HG03354 (cell line): ENCODE measurements at regions not wholly inside any gene's neighbourhood (a gene's known extent, or its start where the extent isn't known, plus 50 kb on each side); places are given as distances from the start of the nearest gene placed in this dataset.

Source experiments
- ATAC-seq: cut with Tn5 transposase; IDR thresholded peaks from one replicate; pipeline ENCODE4 v1.9.1; 2021; ENCODE audit warnings: mild to moderate bottlenecking; ENCODE audit not compliant: unreplicated experiment, poor library complexity, severe bottlenecking

DNA sequence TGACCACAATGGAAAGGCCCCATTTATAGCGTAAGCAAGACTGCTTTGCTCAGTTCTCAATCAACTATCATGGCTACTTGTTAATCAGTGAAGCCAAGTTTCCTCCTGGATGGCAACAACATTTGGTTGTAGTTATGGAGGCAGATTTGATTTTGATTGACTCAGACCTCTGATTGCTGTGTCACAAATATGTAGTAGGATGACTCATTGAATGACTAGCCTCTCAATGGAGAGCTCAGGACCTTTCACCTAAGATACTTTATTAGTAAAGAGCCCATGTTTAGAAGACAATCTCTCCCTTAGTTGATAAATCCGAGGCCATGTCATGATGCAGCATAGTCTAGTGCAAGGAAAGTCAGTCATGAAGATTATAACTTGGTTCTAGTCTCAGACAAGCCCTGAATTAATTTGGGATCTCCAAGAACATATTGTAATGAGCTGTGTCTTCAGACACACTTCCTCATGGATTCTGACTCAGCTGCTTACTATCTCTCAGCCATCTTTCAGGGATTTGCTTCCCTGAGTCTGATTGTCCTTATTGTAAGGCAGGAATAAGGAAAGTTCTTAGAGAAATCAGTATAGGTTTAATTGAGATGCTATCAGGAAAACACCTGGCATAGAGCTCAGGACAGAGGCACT lies 397.4 kb upstream of the TMCO5A start:
- no peak for ATAC-seq

- ATAC-seq: no peak
Measured at GRCh38 chr15:37537802-37538201, 396.6 kb upstream of the TMCO5A start.

DNA sequence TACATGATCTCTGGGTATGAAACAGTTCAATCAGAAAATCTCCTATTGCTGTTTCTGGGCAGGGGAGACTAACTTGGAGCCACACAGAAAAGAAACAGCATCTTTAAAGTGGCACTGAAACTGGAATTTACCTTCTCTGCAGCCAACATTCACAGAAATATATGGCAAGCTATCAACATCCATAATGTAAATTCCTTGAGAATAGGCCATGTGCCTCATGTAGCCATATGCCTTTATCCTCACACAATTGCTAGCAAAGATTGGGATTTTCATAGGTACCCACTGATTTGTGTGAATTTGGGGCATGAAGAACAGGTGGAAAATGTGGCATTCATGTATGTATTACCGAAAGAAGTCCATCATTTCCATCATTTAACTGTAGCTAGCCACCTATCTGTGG lies 386.3 kb upstream of the TMCO5A start:
- no peak for ATAC-seq

DNA sequence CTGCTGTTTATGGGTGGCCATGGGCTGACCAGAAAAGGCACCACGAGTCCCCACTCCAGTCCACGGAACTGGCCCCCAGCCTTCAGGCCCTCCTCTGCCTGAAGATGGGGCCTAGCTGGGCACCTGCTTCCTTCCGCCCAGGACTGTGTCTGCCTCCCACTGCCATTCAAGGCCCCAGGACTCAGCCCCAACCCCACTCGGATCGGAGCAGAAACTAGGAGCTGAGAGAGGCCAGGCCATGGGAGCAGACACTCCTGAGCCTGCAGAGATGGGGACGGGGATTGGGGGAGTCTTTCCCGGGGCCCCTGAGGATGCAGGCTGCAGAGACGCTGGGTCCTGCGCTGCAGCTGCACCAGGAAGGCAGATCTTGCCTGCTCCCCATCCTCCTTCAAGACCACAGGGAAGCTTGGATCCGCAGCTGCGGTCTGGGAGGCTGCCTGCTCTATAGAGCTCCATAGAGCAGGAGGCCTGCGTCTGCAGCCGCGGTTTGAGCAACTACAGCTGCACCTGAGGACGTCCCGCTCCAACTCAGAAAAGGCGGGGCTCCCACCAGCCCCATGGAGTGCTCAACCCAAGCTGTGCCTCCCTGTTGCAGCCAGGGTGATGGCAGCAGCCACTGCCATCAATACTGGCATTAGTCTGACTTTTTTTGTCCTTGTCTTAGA lies 383.9 kb upstream of the TMCO5A start:
- ATAC-seq: no peak

DNA sequence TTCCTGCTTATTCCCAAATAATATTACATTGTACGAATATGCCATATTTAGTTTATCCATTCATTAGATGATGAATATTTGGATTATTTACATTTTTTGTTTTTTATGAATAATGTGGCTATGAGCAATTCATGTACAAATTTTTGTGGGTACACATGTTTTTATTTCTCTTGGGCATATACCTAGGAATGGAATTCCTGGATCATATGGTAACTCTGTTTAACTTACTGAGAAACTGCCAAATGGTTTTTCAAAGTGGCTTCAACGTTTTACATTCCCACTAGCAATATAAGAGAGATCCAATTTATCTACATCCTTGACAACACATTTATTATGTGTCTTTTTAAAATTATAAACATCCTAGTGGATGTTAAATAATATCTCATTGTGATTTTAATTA lies 362.0 kb upstream of the TMCO5A start:
- no peak for ATAC-seq

GRCh38 chr15:37574985-37575384 lies 359.5 kb upstream of the TMCO5A start:
- ATAC-seq: no peak

DNA sequence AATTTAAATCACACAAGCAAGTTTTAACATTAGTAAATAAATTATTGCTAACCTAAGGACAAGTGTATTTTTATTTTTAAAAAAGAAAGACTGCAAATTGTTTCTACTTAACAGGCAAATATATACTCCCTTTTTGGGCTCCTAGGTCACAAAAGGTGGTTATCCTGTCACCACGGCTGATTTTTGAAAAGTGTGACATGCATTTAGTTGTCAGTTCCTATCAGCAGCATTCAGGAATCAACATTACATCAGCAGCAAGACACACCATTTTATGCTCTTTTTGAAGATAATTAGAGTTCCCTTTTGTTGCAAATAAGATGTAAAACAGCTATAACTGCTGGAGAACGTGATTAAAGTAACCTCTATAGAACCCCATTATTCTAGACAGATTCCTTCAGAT lies 357.5 kb upstream of the TMCO5A start:
- ATAC-seq: no peak

DNA sequence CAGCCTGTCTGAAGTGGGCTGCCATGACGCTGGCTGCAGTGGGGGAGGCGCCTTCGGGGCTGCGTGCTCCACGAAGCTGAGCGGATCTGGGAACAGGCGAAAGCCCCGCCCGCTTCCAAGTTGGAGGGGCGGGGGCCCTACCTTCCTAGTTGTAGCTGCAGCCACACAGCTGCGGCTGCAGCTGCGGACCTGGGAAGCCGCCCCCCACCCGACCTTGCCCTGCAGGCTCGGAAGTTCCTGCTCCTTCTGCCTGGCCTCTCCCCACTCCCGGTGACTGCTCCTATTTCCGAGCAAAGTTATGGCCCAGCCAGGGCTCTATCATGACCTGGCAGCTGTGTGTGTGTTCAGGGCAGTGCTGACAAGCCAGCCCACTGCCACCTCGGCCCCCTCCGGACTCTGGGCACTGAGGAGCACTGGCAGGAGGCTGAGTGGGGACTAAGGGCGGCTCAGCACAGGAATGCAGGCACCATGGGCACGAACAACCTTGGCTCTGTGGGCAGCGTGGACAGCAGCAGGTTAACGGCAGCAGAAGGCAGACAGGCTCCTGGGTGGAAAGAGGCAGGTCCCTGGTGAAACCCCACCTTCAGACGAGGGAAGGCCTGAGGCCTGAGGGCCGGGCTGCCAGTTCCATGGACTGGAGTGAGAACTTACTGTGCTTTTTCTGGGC lies 352.4 kb upstream of the TMCO5A start:
- no peak for ATAC-seq

GRCh38 chr15:37582852-37583251 lies 351.6 kb upstream of the TMCO5A start:
- no peak for ATAC-seq

DNA sequence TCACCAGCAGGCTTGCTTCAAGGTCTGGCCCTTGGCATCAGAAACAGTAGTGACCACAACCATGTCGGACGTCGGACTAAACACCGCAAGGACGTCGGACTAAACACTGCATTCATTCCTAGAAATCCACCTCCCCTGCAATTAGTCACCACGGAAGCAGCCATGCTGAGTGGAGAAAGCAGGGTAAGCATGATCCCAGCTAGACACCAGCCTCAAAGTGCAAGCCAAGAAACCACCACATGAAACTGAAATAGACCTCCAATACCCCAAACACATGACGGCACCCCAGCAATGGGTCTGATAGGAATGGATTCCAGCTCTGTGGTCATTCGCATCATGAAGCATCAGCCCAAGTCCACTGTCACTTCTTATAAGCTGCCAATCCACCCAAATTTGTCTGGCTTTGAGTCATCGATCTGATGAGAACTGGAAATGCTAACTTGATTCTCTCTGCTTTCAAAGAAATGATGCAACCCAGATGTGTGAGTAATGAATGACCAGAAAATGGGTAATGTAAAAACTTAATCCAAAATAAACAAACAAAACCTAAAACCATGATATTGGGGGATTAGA lies 348.3 kb upstream of the TMCO5A start:
- ATAC-seq: no peak

DNA sequence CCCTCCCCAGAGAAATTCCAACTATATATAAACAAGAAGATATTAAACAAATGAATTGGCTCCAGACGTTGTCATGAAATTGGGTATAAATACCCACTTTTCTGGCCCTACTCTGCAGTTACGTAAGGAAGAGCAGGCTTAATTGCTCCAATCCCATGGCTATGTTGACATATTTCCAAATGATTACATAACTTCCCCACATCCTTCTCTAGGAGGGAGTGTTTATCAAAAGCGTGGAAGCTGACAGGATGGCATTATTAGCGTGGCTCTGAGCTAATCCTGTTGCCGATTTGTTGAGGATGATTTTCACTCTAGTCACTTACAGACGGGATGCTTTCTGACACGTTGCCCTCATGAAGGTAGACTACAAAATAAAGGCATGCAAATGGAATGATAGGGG lies 347.5 kb upstream of the TMCO5A start:
- ATAC-seq: no peak

GRCh38 chr15:37594417-37594816 lies 340.0 kb upstream of the TMCO5A start:
- ATAC-seq: no peak

GRCh38 chr15:37595426-37595970 lies 338.9 kb upstream of the TMCO5A start:
- ATAC-seq: no peak

- no peak for ATAC-seq
Measured at GRCh38 chr15:37599156-37599555, 335.3 kb upstream of the TMCO5A start.

GRCh38 chr15:37616215-37616614 lies 318.2 kb upstream of the TMCO5A start:
- ATAC-seq: no peak

DNA sequence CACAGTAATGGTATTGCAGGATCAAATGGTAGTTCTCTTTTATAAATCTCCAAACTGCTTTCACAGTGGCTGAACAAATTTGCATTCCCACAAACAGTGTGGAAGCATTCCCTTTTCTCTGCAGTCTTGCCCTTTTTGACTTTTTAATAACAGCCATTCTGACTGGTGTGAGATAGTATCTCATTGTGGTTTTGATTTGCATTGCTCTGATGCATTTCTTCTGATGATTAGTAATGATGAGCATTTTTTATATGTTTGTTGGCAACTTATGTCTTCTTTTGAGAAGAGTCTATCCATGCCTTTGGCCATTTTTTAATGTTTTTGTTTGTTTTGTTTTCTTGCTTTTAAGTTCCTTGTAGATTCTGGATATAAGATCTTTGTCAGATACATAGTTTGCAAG lies 316.1 kb upstream of the TMCO5A start:
- no peak for ATAC-seq

DNA sequence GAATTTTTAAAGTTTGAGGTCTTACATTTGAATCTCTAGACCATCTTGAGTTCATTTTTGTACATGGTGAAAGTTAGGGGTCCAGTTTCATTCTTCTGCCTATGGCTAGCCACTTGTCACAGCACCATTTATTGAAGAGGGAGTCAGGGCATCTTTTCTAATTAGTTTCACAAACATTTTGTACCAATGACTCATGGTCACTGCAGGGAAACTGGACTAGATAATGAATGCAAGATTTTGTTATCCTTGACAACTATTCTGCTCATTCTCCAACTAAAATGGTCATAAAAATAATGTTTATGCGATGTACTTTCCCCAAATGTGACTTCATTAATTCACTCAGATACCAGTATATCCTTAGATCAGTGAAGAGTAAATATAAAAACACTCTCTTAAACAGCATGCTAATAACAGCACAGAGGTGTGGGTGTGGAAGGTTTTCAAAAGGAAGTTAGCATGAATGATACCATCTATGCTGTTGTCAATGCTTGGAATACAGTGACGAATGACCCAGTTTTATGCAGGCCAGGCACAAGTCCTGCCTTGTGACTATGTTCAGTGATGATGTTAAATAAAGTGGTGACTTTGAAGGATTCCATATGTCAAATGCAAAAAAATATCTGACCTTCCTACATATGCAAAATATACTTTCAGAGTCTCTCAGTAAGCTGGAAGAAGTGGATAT lies 314.9 kb upstream of the TMCO5A start:
- ATAC-seq: no peak

GRCh38 chr15:37625576-37625975 lies 308.9 kb upstream of the TMCO5A start:
- ATAC-seq: no peak

DNA sequence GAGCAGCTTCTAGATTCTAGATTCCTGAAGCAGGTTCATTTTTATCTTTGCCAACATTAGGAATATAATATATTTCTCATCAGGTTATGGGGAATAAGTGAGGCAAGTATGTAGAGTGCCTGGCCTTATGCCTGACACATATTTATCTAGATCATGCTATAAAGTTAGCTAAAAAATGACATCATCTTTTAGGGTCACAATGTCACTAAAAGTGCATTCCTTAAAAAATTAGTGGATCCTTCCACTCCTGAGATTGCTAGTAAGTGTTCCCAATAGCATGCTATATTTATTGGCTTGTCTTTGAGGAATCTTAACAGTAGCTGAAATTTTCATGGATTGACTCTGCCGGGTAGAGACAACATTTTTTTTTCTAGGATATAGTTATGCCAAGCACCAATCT lies 305.9 kb upstream of the TMCO5A start:
- no peak for ATAC-seq

- ATAC-seq: no peak
Measured at GRCh38 chr15:37636736-37637135, 297.7 kb upstream of the TMCO5A start.
